B cell (primary cell): ENCODE measurements at regions not wholly inside any gene's neighbourhood (a gene's known extent, or its start where the extent isn't known, plus 50 kb on each side); places are given as distances from the start of the nearest gene placed in this dataset.

Experiments
- ATAC-seq: fragments of 200-7000 bp; cut with Tn5 transposase; one replicate; pipeline ENCODE4 v1.10.0; 2021; ENCODE audit warnings: low read depth, mild to moderate bottlenecking, moderate number of reproducible peaks, moderate library complexity
- CTCF ChIA-PET: fragments of 350-600 bp; sonication (Branson Sonifier 250); formaldehyde crosslinking; loops from one replicate; lab custom pipeline; 2021; ENCODE audit warnings: antibody characterized with exemption, inconsistent platforms; lab: Charles Lee
- POLR2A ChIA-PET: fragments of 350-600 bp; sonication (Branson Sonifier 250); formaldehyde crosslinking; loops from one replicate; lab custom pipeline; 2021; ENCODE audit warnings: antibody characterized with exemption; lab: Charles Lee
- DNase-seq: peaks from one replicate; pipeline ENCODE4 v3.0.0; 2013
- H2AFZ ChIP-seq: 2 replicates; pipeline ENCODE4 v1.6.1; 2012; ENCODE audit warnings: mild to moderate bottlenecking, low read depth, low read length; ENCODE audit not compliant: insufficient read depth, poor library complexity, severe bottlenecking
- H3K27ac ChIP-seq, 2 donors: 1 replicate in 1 of 2; 2 replicates in 1 of 2; pipeline ENCODE4 v1.5.1; 2012 to 2013; ENCODE audit warnings: low read length in 2 of 2, mild to moderate bottlenecking in 2 of 2, moderate library complexity in 1 of 2
- H3K27me3 ChIP-seq, 4 experiments: fragments of 200-600 bp in 1 of 4; sonication (generic) in 1 of 4; replicated peaks in 1 of 4; 1 replicate in 2 of 4; 2 replicates in 2 of 4; pipeline versions ENCODE4 v1.6.1 to v1.7.0; 2013 to 2016; ENCODE audit warnings: low read length in 3 of 4, mild to moderate bottlenecking in 2 of 4, mixed read lengths in 1 of 4, moderate library complexity in 1 of 4; ENCODE audit not compliant: insufficient read depth in 4 of 4, control insufficient read depth in 3 of 4; ENCODE audit errors: control extremely low read depth in 1 of 4
- H3K36me3 ChIP-seq, 2 experiments: replicated peaks in 1 of 2; 1 replicate in 1 of 2; 2 replicates in 1 of 2; pipeline versions ENCODE4 v1.6.1 to v1.7.1; 2013; ENCODE audit warnings: low read length in 1 of 2; ENCODE audit not compliant: insufficient read depth in 2 of 2, control insufficient read depth in 1 of 2; ENCODE audit errors: control extremely low read depth in 1 of 2, extremely low read depth in 1 of 2
- H3K4me1 ChIP-seq, 2 donors: fragments of 200-600 bp in 1 of 2; sonication (generic) in 1 of 2; 1 replicate in 1 of 2; 2 replicates in 1 of 2; pipeline versions ENCODE4 v1.5.1 to v1.6.1; 2013 to 2017; ENCODE audit warnings: low read length in 2 of 2; ENCODE audit not compliant: control insufficient read depth in 2 of 2, insufficient read depth in 2 of 2
- H3K4me2 ChIP-seq: replicated peaks from 2 replicates; pipeline ENCODE3; 2012; ENCODE audit warnings: mild to moderate bottlenecking, low read depth, low read length; ENCODE audit not compliant: poor library complexity, severe bottlenecking
- H3K4me3 ChIP-seq, 5 experiments: fragments of 200-600 bp in 1 of 5; sonication (generic) in 1 of 5; 1 replicate in 3 of 5; 2 replicates in 2 of 5; pipeline versions ENCODE4 v1.5.1 to v1.7.0; 2011 to 2016; ENCODE audit warnings: low read length in 4 of 5, mild to moderate bottlenecking in 4 of 5, low read depth in 2 of 5, control low read depth in 1 of 5, moderate library complexity in 1 of 5; ENCODE audit not compliant: insufficient read depth in 1 of 5; ENCODE audit errors: control extremely low read depth in 1 of 5, extremely low read depth in 1 of 5
- H3K79me2 ChIP-seq: fragments of 200-600 bp; sonication (generic); one replicate; pipeline ENCODE4 v1.6.0; 2016; ENCODE audit warnings: low read length; ENCODE audit not compliant: control insufficient read depth, insufficient read depth
- H3K9ac ChIP-seq: fragments of 200-600 bp; sonication (generic); 2 replicates; pipeline ENCODE4 v1.6.1; 2017; ENCODE audit warnings: mild to moderate bottlenecking, low read length, moderate library complexity
- H3K9me3 ChIP-seq, 3 donors: one replicate each; pipeline versions ENCODE4 v1.6.1 to v1.7.1; 2013; ENCODE audit warnings: low read length in 2 of 3; ENCODE audit not compliant: control insufficient read depth in 2 of 3, insufficient read depth in 1 of 3; ENCODE audit errors: control extremely low read depth in 1 of 3
- H4K20me1 ChIP-seq: 2 replicates; pipeline ENCODE4 v1.6.0; 2012; ENCODE audit warnings: mild to moderate bottlenecking, low read length; ENCODE audit not compliant: insufficient read depth, control insufficient read depth, poor library complexity, severe bottlenecking
- H3K27ac Mint-ChIP-seq: one replicate; pipeline ENCODE4 v1.8.0; 2021; ENCODE audit warnings: mixed read lengths
- H3K27me3 Mint-ChIP-seq: one replicate; pipeline ENCODE4 v1.8.0; 2021; ENCODE audit warnings: mixed read lengths
- H3K4me1 Mint-ChIP-seq: one replicate; pipeline ENCODE4 v1.8.0; 2021; ENCODE audit warnings: mixed read lengths
- H3K4me3 Mint-ChIP-seq: one replicate; pipeline ENCODE4 v1.8.0; 2021; ENCODE audit warnings: mixed read lengths
- H3K9me3 Mint-ChIP-seq: one replicate; pipeline ENCODE4 v1.8.0; 2022; ENCODE audit warnings: mixed read lengths; ENCODE audit not compliant: insufficient read depth
- EZH2 ChIP-seq: IDR thresholded peaks from 2 replicates; pipeline ENCODE4 v1.6.1; 2012; ENCODE audit warnings: borderline replicate concordance, low read depth, mild to moderate bottlenecking, moderate library complexity, low read length; ENCODE audit not compliant: insufficient read depth, poor library complexity, severe bottlenecking
- WGBS: methylation state at CpG from one replicate; pipeline ENCODE4 v1.1.5; 2013; ENCODE audit warnings: missing lambda C conversion rate; ENCODE audit not compliant: insufficient coverage; 5-methylcytosine and 5-hydroxymethylcytosine counted together
- intact Hi-C: fragments of 100-400 bp; cut with micrococcal nuclease; formaldehyde crosslinking; loops from one replicate; pipeline ENCODE4 v1.10.0; 2022
- TF ChIP-seq, protein P1 (sequence below): fragments of 200-600 bp; IDR thresholded peaks from one replicate; pipeline ENCODE4 v1.8.0; 2022; ENCODE audit warnings: antibody characterized with exemption, mild to moderate bottlenecking

DNA sequence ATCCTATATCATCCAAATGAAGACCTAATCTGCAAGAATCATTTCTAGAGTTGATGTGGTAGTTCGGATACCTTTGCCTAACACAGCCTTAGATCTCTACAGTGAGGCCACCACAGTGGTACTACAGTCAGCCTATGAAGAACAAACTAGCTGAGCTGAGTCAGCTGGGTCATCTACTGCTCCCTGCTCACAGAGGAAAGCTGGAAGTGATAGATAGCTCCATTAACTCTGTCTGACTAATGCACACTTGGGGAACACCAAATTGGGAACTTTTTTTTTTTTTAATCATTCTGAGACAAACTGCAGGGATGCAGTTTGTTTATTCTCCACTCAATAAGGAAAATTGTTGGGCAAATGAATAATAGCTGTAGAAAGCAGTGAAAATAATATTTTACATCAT, 1160.6 kb downstream of the PCDH9 start:
- H3K27ac Mint-ChIP-seq, result no peak overlapping the region
- intact Hi-C loops, result no loop called here
- CTCF ChIA-PET, result no interaction called here
- H3K4me1 Mint-ChIP-seq, result no peaks in the 10 kb centered on the region
- H3K27me3 ChIP-seq, result no peaks in the 10 kb centered on the region
- no peak overlapping the region for H3K4me3 Mint-ChIP-seq
- POLR2A ChIA-PET, result no interaction called here
- ATAC-seq, result no peak
- TF ChIP-seq, protein P1, sequence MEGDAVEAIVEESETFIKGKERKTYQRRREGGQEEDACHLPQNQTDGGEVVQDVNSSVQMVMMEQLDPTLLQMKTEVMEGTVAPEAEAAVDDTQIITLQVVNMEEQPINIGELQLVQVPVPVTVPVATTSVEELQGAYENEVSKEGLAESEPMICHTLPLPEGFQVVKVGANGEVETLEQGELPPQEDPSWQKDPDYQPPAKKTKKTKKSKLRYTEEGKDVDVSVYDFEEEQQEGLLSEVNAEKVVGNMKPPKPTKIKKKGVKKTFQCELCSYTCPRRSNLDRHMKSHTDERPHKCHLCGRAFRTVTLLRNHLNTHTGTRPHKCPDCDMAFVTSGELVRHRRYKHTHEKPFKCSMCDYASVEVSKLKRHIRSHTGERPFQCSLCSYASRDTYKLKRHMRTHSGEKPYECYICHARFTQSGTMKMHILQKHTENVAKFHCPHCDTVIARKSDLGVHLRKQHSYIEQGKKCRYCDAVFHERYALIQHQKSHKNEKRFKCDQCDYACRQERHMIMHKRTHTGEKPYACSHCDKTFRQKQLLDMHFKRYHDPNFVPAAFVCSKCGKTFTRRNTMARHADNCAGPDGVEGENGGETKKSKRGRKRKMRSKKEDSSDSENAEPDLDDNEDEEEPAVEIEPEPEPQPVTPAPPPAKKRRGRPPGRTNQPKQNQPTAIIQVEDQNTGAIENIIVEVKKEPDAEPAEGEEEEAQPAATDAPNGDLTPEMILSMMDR, result no peak
- no peak for TF ChIP-seq EZH2
- H3K9me3 ChIP-seq, result no peaks in the 10 kb centered on the region
- H3K9me3 Mint-ChIP-seq, result no peaks in the 10 kb centered on the region
- H3K36me3 ChIP-seq, result no peaks in the 10 kb centered on the region
- H2AFZ ChIP-seq, result no peak overlapping the region
- no peaks in the 10 kb centered on the region for H3K79me2 ChIP-seq
- WGBS, result no CpG with 5 or more reads among the region's 1 CpG
- H4K20me1 ChIP-seq, result no peaks in the 10 kb centered on the region
- no peak for DNase-seq
- no peaks in the 10 kb centered on the region for H3K27me3 Mint-ChIP-seq
- H3K4me3 ChIP-seq, result no peak overlapping the region
- no peak overlapping the region for H3K27ac ChIP-seq
- H3K4me1 ChIP-seq, result no peaks in the 10 kb centered on the region
- no peak overlapping the region for H3K9ac ChIP-seq
- H3K4me2 ChIP-seq, result no peak overlapping the region

- H3K27ac ChIP-seq, result no peak overlapping the region
- WGBS, result no CpG with 5 or more reads among the region's 2 CpGs
- Mint-ChIP-seq H3K27ac (no peak overlapping the region), H3K27me3 (no peaks in the 10 kb centered on the region), H3K4me3 (no peak overlapping the region), H3K9me3 (no peaks in the 10 kb centered on the region), H3K4me1 (no peaks in the 10 kb centered on the region)
- ChIA-PET CTCF (no interaction called here), POLR2A (no interaction called here)
- no peak overlapping the region for H2AFZ ChIP-seq
- intact Hi-C loops, result no loop called here
- H3K9ac ChIP-seq, result no peak overlapping the region
- H3K9me3 ChIP-seq, result no peaks in the 10 kb centered on the region
- TF ChIP-seq, protein P1, result no peak
- TF ChIP-seq EZH2, result no peak
- no peak overlapping the region for H3K4me3 ChIP-seq
- H3K4me1 ChIP-seq, result no peaks in the 10 kb centered on the region
- H3K79me2 ChIP-seq, result no peaks in the 10 kb centered on the region
- no peak for DNase-seq
- H3K27me3 ChIP-seq, result no peaks in the 10 kb centered on the region
- H4K20me1 ChIP-seq, result no peaks in the 10 kb centered on the region
- no peak overlapping the region for H3K4me2 ChIP-seq
- ATAC-seq, result no peak
- no peaks in the 10 kb centered on the region for H3K36me3 ChIP-seq
These were observed 1161.5 kb downstream of the PCDH9 start for GRCh38 chr13:66068683-66069082.
